NT2/D1 (cell line): ENCODE measurements at regions not wholly inside any gene's neighbourhood (a gene's known extent, or its start where the extent isn't known, plus 50 kb on each side); places are given as distances from the start of the nearest gene placed in this dataset.

Experiments
- SUZ12 ChIP-seq: IDR thresholded peaks from 2 replicates; pipeline ENCODE4 v1.6.1; 2011; ENCODE audit not compliant: insufficient read length, insufficient read depth; ENCODE audit errors: extremely low read depth
- YY1 ChIP-seq: IDR thresholded peaks from 2 replicates; pipeline ENCODE4 v1.6.1; 2011; ENCODE audit not compliant: insufficient read length, insufficient read depth
- ZNF274 ChIP-seq: IDR thresholded peaks from 2 replicates; pipeline ENCODE4 v1.6.1; 2011; ENCODE audit warnings: mild to moderate bottlenecking, low read depth, low read length

DNA sequence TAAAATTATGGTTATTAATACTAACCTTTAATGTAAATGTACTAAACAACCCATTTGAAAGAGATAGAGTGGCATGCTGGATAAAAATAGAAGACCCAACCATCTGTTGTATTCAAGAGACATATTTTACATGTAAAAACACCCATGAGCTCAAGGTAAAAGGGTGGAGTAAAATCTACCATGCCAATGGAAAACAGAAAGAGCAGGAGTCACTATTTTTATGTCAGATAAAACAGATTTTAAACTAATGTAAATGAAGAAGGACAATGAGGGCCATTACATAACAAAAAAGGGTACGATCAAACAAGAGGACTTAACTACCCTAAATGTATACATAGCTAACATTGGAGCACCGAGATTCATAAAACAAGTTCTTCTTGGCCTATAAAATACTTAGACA is 66.3 kb downstream of the ITM2A start:
- TF ChIP-seq YY1 (no peak), ZNF274 (no peak), SUZ12 (no peak)
